SK-N-SH treated with all-trans-retinoic acid at 6 μM for 48 hours (cell line): ENCODE measurements at regions not wholly inside any gene's neighbourhood (a gene's known extent, or its start where the extent isn't known, plus 50 kb on each side); places are given as distances from the start of the nearest gene placed in this dataset.

Experiments
- ATAC-seq: fragments of 200-7000 bp; cut with Tn5 transposase; 3 replicates; pipeline ENCODE4 v1.9.1; 2020; ENCODE audit warnings: mild to moderate bottlenecking, moderate library complexity
- ARNTL ChIP-seq: fragments of 450-650 bp; formaldehyde crosslinking; IDR thresholded peaks from 2 replicates; pipeline ENCODE4 v1.5.0; 2020; ENCODE audit warnings: low read depth, mild to moderate bottlenecking, moderate library complexity, borderline replicate concordance
- BACH2 ChIP-seq: fragments of 250-450 bp; sonication (Bioruptor Pico); IDR thresholded peaks from 2 replicates; pipeline ENCODE4 v1.9.0; 2021; ENCODE audit warnings: mild to moderate bottlenecking, borderline replicate concordance
- CSDC2 ChIP-seq: fragments of 250-450 bp; sonication (Bioruptor Pico); IDR thresholded peaks from 2 replicates; pipeline ENCODE4 v1.5.0; 2020; ENCODE audit warnings: mild to moderate bottlenecking, moderate library complexity
- ESRRG ChIP-seq: fragments of 250-450 bp; sonication (Bioruptor Pico); IDR thresholded peaks from 2 replicates; pipeline ENCODE4 v1.6.1; 2021; ENCODE audit warnings: mild to moderate bottlenecking
- GLIS3 ChIP-seq: fragments of 250-450 bp; sonication (Bioruptor Pico); IDR thresholded peaks from 2 replicates; pipeline ENCODE4 v1.5.0; 2020; ENCODE audit warnings: mild to moderate bottlenecking, moderate library complexity
- ISL1 ChIP-seq: fragments of 250-450 bp; sonication (Bioruptor Pico); IDR thresholded peaks from 2 replicates; pipeline ENCODE4 v2.1.2; 2022; ENCODE audit warnings: mild to moderate bottlenecking, moderate library complexity
- OSR1 ChIP-seq: fragments of 250-450 bp; sonication (Bioruptor Pico); IDR thresholded peaks from 2 replicates; pipeline ENCODE4 v1.8.0; 2022; ENCODE audit warnings: moderate library complexity, mild to moderate bottlenecking, inconsistent platforms
- RARB ChIP-seq: fragments of 250-450 bp; sonication (Bioruptor Pico); IDR thresholded peaks from 2 replicates; pipeline ENCODE4 v1.8.0; 2021; ENCODE audit warnings: mild to moderate bottlenecking, moderate library complexity
- SNAI2 ChIP-seq: fragments of 250-450 bp; sonication (Bioruptor Pico); IDR thresholded peaks from 2 replicates; pipeline ENCODE4 v1.5.0; 2020; ENCODE audit warnings: mild to moderate bottlenecking, moderate library complexity
- TCF4 ChIP-seq: fragments of 250-450 bp; sonication (Bioruptor Pico); IDR thresholded peaks from 2 replicates; pipeline ENCODE4 v1.8.0; 2021; ENCODE audit warnings: mild to moderate bottlenecking, moderate library complexity, borderline replicate concordance
- TOX ChIP-seq: fragments of 250-450 bp; sonication (Bioruptor Pico); IDR thresholded peaks from 2 replicates; pipeline ENCODE4 v1.8.0; 2021; ENCODE audit warnings: mild to moderate bottlenecking, moderate library complexity, borderline replicate concordance
- ZC3H10 ChIP-seq: fragments of 250-450 bp; sonication (Bioruptor Pico); IDR thresholded peaks from 2 replicates; pipeline ENCODE4 v1.5.1; 2021; ENCODE audit warnings: mild to moderate bottlenecking, moderate library complexity
- ZFP3 ChIP-seq: fragments of 250-450 bp; sonication (Bioruptor Pico); IDR thresholded peaks from 2 replicates; pipeline ENCODE4 v1.5.0; 2020; ENCODE audit warnings: mild to moderate bottlenecking, moderate library complexity
- ZFP30 ChIP-seq: fragments of 450-650 bp; formaldehyde crosslinking; IDR thresholded peaks from 2 replicates; pipeline ENCODE4 v1.5.0; 2022; ENCODE audit warnings: mild to moderate bottlenecking, moderate library complexity
- ZNF70 ChIP-seq: fragments of 450-650 bp; formaldehyde crosslinking; IDR thresholded peaks from 2 replicates; pipeline ENCODE4 v1.5.0; 2020; ENCODE audit warnings: mild to moderate bottlenecking, moderate library complexity
- ZNF8 ChIP-seq: fragments of 450-650 bp; formaldehyde crosslinking; IDR thresholded peaks from 2 replicates; pipeline ENCODE4 v1.5.0; 2020; ENCODE audit warnings: mild to moderate bottlenecking, moderate library complexity
- TF ChIP-seq, protein P1 (sequence below): fragments of 250-450 bp; sonication (Bioruptor Pico); IDR thresholded peaks from 2 replicates; pipeline ENCODE4 v1.5.0; 2020; ENCODE audit warnings: mild to moderate bottlenecking, moderate library complexity
- TF ChIP-seq, protein P2 (sequence below): fragments of 250-450 bp; sonication (Bioruptor Pico); IDR thresholded peaks from 2 replicates; pipeline ENCODE4 v1.5.1; 2020; ENCODE audit warnings: low read depth, mild to moderate bottlenecking, moderate library complexity
- TF ChIP-seq, protein P3 (sequence below): fragments of 250-450 bp; sonication (Bioruptor Pico); IDR thresholded peaks from 2 replicates; pipeline ENCODE4 v1.5.1; 2021; ENCODE audit warnings: mild to moderate bottlenecking, moderate library complexity
- TF ChIP-seq, protein P4 (sequence below): fragments of 250-450 bp; sonication (Bioruptor Pico); IDR thresholded peaks from 2 replicates; pipeline ENCODE4 v1.8.0; 2020; ENCODE audit warnings: mild to moderate bottlenecking, moderate library complexity, borderline replicate concordance
- TF ChIP-seq, protein P5 (sequence below): fragments of 250-450 bp; sonication (Bioruptor Pico); IDR thresholded peaks from 2 replicates; pipeline ENCODE4 v1.8.0; 2021; ENCODE audit warnings: low read depth, mild to moderate bottlenecking, moderate library complexity, borderline replicate concordance

DNA sequence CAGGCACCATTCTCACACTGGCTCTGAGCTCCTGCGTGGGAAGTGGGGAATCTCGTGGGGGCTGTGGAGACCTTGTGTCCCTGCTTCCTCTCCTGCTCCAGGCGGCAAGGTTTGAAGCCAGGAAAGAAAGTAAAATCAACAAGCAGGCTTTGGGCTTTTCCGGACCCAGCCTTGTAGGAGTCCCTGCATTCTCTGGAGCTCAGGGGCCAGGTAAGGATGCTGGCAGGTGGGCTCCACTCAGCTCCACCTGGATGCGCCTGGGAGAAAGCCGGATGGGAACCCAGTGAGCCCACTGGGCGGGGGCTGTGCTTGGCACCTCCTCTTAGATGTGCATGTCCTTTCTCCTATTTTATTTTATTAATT lies 362.5 kb downstream of the SEC14L1 start (continued):
- no peak for TF ChIP-seq ZC3H10
- TF ChIP-seq, protein P1, sequence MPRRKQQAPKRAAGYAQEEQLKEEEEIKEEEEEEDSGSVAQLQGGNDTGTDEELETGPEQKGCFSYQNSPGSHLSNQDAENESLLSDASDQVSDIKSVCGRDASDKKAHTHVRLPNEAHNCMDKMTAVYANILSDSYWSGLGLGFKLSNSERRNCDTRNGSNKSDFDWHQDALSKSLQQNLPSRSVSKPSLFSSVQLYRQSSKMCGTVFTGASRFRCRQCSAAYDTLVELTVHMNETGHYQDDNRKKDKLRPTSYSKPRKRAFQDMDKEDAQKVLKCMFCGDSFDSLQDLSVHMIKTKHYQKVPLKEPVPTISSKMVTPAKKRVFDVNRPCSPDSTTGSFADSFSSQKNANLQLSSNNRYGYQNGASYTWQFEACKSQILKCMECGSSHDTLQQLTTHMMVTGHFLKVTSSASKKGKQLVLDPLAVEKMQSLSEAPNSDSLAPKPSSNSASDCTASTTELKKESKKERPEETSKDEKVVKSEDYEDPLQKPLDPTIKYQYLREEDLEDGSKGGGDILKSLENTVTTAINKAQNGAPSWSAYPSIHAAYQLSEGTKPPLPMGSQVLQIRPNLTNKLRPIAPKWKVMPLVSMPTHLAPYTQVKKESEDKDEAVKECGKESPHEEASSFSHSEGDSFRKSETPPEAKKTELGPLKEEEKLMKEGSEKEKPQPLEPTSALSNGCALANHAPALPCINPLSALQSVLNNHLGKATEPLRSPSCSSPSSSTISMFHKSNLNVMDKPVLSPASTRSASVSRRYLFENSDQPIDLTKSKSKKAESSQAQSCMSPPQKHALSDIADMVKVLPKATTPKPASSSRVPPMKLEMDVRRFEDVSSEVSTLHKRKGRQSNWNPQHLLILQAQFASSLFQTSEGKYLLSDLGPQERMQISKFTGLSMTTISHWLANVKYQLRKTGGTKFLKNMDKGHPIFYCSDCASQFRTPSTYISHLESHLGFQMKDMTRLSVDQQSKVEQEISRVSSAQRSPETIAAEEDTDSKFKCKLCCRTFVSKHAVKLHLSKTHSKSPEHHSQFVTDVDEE (CRISPR knock-in tag) = no peak
- TF ChIP-seq TOX (CRISPR knock-in tag) = no peak

DNA sequence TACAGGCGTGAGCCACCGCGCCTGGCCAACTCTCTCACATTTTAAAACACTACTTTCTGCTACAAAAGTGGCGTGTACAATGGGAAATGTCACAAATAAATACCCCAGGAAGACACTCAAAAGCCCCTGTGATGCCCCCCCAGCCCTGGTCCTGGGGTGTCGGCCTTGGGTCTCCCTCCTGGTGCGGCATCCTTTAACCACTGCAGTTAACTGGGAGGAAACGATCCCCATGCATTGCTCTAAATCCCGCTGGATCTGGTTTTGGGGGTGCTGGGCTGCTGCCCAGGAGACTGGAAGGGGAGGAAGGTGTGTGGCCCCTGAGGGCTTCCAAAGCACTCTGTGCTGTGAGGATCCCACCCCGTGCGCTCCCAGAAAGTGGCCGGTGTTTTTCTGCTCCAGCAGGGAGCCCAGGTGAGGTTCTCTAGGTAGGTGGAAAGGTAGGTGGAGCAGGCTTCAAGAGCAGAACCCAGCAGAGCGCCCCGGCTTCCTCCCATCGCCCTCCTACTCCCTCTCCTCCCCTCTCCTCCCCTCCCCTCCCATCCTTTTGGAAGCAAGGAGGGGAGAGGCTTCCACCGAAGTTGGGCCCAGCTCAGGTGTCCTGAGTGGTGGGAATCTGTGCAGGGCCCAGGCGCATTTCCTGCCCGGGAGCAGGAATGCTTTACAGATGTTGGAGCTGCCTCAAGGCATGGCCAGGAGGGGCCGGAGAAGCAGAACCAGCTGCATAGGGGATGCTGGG lies 363.3 kb downstream of the SEC14L1 start:
- no peak for ATAC-seq
- no peak for TF ChIP-seq TOX (CRISPR knock-in tag)
- TF ChIP-seq ZC3H10 = no peak
- no peak for TF ChIP-seq RARB (CRISPR knock-in tag)
- TF ChIP-seq TCF4 = no peak
- TF ChIP-seq, protein P2, sequence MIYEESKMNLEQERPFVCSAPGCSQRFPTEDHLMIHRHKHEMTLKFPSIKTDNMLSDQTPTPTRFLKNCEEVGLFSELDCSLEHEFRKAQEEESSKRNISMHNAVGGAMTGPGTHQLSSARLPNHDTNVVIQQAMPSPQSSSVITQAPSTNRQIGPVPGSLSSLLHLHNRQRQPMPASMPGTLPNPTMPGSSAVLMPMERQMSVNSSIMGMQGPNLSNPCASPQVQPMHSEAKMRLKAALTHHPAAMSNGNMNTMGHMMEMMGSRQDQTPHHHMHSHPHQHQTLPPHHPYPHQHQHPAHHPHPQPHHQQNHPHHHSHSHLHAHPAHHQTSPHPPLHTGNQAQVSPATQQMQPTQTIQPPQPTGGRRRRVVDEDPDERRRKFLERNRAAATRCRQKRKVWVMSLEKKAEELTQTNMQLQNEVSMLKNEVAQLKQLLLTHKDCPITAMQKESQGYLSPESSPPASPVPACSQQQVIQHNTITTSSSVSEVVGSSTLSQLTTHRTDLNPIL (CRISPR knock-in tag) = no peak
- no peak for TF ChIP-seq CSDC2
- TF ChIP-seq ZFP3 (CRISPR knock-in tag) = no peak
- no peak for TF ChIP-seq ZNF70 (CRISPR knock-in tag)
- no peak for TF ChIP-seq BACH2
- no peak for TF ChIP-seq ARNTL (CRISPR knock-in tag)
- no peak for TF ChIP-seq OSR1 (CRISPR knock-in tag)
- TF ChIP-seq ZNF8 = no peak
- no peak for TF ChIP-seq ESRRG (CRISPR knock-in tag)
- TF ChIP-seq, protein P3, sequence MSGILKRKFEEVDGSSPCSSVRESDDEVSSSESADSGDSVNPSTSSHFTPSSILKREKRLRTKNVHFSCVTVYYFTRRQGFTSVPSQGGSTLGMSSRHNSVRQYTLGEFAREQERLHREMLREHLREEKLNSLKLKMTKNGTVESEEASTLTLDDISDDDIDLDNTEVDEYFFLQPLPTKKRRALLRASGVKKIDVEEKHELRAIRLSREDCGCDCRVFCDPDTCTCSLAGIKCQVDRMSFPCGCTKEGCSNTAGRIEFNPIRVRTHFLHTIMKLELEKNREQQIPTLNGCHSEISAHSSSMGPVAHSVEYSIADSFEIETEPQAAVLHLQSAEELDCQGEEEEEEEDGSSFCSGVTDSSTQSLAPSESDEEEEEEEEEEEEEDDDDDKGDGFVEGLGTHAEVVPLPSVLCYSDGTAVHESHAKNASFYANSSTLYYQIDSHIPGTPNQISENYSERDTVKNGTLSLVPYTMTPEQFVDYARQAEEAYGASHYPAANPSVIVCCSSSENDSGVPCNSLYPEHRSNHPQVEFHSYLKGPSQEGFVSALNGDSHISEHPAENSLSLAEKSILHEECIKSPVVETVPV (CRISPR knock-in tag) = no peak
- TF ChIP-seq GLIS3 (CRISPR knock-in tag) = no peak
- TF ChIP-seq ZFP30 = no peak
- no peak for TF ChIP-seq SNAI2 (CRISPR knock-in tag)
- TF ChIP-seq, protein P4, sequence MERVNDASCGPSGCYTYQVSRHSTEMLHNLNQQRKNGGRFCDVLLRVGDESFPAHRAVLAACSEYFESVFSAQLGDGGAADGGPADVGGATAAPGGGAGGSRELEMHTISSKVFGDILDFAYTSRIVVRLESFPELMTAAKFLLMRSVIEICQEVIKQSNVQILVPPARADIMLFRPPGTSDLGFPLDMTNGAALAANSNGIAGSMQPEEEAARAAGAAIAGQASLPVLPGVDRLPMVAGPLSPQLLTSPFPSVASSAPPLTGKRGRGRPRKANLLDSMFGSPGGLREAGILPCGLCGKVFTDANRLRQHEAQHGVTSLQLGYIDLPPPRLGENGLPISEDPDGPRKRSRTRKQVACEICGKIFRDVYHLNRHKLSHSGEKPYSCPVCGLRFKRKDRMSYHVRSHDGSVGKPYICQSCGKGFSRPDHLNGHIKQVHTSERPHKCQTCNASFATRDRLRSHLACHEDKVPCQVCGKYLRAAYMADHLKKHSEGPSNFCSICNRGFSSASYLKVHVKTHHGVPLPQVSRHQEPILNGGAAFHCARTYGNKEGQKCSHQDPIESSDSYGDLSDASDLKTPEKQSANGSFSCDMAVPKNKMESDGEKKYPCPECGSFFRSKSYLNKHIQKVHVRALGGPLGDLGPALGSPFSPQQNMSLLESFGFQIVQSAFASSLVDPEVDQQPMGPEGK (CRISPR knock-in tag) = no peak
- no peak for TF ChIP-seq ISL1 (CRISPR knock-in tag)
- TF ChIP-seq, all 23 proteins: peak for 0

DNA sequence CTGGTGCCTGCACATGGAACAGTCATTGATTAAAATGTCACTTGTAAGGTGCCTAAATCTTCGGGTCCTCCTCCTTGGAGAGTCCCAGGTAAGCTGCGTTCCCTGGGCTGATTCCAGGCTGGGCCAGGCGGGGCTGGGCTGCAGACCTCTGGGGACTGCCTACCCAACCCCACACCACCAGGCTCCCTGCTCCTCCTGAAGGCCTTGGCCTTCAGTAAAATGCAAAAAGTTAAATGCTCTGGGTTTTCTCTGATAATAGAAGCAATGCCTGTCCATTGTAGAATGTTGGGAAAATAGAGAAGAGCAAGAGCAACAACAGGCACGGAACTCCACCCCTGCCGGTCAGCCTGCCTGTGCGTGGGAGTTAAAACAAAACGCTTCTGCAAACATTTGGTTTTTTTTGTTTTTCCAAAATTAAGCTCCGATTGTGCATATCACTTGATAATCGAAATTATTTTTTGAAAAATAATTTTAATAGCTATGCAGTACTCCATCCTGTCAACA lies 363.9 kb downstream of the SEC14L1 start:
- ATAC-seq = no peak
- TF ChIP-seq OSR1 (CRISPR knock-in tag) = no peak
- no peak for TF ChIP-seq ZC3H10
- TF ChIP-seq ZNF8 = no peak
- no peak for TF ChIP-seq ZFP30
- no peak for TF ChIP-seq BACH2
- TF ChIP-seq, protein P5, sequence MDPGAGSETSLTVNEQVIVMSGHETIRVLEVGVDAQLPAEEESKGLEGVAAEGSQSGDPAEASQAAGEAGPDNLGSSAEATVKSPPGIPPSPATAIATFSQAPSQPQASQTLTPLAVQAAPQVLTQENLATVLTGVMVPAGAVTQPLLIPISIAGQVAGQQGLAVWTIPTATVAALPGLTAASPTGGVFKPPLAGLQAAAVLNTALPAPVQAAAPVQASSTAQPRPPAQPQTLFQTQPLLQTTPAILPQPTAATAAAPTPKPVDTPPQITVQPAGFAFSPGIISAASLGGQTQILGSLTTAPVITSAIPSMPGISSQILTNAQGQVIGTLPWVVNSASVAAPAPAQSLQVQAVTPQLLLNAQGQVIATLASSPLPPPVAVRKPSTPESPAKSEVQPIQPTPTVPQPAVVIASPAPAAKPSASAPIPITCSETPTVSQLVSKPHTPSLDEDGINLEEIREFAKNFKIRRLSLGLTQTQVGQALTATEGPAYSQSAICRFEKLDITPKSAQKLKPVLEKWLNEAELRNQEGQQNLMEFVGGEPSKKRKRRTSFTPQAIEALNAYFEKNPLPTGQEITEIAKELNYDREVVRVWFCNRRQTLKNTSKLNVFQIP = no peak
- TF ChIP-seq ZFP3 (CRISPR knock-in tag) = no peak
- TF ChIP-seq ARNTL (CRISPR knock-in tag) = no peak
- TF ChIP-seq ISL1 (CRISPR knock-in tag) = no peak
- TF ChIP-seq TOX (CRISPR knock-in tag) = no peak
- TF ChIP-seq, protein P1 (CRISPR knock-in tag) = no peak
- no peak for TF ChIP-seq TCF4
- TF ChIP-seq, protein P3 (CRISPR knock-in tag) = no peak
- TF ChIP-seq ZNF70 (CRISPR knock-in tag) = no peak
